Left kidney (tissue), 1 donor: ENCODE measurements at regions not wholly inside any gene's neighbourhood (a gene's known extent, or its start where the extent isn't known, plus 50 kb on each side); places are given as distances from the start of the nearest gene placed in this dataset.
"Not testable (repeated sequence)": the region's sequence is repeated elsewhere in the genome, so short reads cannot be mapped to it uniquely, and the experiment has no call there.

Source experiments
- DNase-seq: peaks from one replicate; pipeline ENCODE4 v3.0.0-alpha.2; 2013

DNA sequence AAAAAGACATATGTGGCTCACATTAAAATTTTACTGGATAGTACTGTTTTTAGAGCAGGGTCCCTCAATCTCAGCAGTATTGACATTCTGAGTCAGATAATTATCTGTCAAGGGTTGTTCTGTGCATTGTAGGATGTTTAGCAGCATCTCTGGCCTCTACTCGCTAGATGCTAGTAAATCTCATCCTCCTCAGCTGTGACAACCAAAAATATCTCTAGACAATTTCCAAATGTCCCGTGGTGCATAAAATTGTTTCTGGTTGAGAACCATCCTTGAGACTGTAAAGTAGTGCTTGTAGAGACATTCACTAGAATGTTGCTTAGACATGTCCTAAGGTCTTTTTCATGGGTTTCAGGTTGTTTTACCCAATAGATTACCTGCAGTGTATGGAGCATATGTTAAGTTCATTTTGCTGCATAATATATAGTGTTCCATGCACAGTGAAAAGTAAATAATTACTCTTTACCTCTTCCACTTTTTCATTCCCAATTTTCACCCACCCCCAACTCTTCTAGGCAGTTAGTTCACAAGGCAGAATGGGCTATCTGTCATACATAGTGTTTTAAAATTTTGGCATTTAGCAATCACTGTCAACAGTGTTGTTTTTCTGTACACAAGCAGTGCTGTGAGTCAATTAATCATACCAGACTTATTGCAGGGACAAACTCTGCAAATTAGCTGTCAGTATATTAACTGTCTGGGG, 200.2 kb upstream of the SLC38A2 start:
- no peak for DNase-seq

DNA sequence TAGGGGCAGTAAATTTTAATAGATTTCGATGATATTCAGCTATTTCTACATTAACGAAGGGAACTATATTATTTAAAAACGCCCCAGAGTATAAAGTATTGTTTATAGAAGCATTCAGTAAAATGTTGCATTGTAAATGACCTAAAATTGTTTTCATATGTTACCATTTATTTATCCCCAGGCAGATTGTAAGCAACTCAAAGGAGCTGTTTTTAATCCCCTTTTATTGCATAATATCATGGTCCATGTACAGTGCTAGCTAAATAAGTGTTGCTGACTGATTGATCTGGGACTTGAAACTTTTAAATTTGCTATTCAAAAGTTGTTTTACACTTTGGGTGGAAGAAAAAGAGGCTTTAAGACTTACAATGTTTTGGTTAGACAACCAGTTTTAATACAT, 199.0 kb upstream of the SLC38A2 start:
- no peak for DNase-seq

DNA sequence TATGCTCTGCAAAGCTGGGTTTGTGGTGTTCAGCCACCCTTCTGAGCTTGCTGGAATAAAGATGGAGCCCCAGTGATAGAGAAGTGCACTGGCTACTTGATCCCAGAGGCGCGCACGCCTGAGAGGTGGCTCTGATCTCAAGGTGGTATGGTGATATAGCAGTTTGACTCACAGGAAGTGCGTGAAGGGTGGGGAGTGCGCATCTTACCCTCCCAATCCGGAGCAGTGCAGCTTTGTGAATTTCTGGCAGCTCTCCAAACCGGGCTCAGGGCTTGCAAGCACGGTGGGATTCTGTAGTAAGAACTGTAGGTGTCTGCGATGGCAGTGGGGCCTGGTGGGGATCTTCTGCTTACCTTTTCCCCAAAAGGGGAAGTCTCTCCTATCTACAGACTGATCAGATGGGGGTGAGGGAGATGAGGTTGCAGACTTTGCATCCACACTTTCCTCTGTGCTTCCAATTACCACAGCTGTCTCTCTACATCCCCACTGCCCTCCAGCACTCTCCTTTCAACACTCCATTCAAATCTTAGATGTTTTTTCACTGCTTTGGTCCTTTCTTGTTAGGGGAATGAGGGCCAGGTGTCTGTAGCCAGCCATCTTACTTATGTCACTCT, 197.4 kb upstream of the SLC38A2 start:
- DNase-seq: no peak

DNA sequence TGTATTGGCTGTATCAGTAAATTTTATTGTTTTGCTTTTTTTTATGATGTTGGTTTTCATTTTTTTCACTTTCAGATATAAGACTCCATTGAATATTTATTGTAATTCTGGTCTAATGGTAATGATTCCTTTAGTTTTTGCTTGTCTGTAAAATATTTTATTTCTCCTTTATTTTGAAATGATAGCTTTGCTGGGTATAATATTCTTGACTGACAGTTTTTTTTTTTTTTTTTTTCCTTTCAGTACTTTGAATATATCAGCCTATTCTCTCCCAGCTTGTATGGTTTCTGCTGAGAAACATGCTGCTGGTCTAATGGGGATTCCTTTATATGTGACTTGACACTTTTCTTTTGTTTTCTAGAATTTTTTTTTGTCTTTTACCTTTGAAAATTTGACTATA, 195.1 kb upstream of the SLC38A2 start:
- no peak for DNase-seq

DNA sequence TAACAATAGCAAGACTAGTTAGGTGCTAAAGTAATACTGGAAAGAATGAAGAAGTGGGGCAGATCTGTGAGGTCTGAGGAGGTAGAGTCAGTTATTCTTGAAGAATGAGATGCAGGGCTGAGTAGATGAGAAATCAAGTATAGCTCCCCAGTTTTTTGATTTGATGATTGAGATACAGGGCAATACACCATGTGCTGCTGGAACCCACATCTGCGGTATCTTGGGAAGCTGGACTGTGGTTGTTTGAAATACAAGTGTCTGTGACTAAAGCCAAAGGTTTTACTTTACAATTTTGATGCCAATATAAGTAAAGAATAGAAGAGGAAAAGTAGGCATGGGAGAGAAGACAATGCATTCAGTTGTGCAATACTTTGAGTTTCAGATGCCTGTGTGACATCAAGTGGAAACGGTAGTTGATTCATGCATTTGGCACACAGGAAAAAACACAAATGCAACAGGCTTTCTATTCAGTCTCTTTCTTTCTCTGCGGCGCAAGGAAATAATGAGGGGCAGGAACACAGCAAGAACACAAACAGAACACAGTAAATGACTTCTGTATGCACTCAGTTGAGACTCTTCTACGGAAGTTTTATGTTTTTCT, 190.2 kb upstream of the SLC38A2 start:
- no peak for DNase-seq

DNA sequence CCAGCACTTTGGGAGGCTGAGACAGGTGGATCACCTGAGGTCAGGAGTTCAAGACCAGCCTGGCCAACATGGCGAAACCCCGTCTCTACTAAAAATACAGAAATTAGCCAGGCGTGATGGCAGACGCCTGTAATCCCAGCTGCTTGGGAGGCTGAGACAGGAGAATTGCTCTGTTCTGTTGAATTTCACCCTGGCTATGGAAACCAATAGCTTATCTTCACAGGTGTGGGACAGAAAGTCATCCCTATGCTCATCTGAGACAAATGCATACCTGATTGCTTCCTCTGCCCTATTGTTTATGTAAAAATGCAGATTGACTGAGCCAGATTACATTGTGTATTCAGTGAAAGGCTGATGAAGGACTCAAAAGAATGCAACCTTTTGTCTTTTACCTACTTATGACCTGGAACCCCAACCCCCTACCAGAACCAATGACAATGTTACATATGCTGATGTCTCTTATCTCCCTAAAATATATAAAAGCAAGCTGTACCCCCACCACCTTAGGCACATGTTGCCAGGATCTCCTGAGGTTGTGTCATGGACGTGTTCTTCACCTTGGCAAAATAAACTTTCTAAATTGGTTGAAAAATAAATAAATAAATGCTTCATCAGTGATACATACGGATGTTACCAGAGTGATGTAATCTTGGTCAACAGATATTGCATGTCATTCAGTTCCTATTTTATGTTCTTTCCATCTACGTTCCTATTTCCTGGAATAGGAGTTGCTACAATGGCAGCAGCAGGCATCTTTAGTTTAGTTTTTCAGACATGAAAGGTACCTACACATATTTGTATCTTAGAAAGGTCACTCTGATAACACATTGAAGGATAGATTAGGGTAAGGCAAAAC, 189.4 kb upstream of the SLC38A2 start:
- DNase-seq: not testable (repeated sequence)

DNA sequence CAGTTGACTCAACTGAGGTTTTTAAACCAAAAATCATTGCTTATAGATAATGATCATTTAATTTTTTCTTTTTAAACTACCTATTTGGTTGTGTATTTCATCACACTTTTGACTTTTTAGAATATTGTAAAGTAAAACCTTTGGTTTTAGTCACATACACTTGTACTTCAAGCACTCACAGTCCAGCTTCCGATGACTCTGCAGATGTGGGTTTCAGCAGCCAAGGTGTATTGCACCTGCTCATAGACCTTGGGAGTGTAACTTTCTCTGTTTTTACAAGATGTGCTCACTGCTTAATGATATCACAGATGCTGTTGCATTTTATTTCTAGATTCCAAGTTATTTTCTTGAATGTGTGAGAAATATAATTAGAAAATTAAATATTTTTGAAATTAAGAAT, 188.3 kb upstream of the SLC38A2 start:
- DNase-seq: no peak

DNA sequence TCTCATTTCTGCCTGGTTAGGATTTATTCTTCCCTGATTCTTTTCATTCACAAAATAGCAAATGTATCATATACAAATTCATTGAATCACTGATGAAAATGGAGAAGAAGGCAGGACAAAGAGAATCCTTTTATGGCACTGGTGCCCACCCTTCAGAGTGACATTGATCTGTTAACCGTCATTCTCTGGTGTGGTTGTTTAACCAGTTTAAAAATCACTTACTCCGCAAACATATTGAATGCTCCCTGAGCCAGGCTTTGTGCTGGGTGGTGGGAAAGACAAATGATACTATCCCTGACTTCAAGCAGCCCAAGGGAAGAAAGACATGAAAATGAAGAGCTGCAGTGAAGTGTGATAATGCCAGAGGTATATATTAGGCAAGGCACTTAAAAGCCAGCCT, 187.5 kb upstream of the SLC38A2 start:
- DNase-seq: no peak

DNA sequence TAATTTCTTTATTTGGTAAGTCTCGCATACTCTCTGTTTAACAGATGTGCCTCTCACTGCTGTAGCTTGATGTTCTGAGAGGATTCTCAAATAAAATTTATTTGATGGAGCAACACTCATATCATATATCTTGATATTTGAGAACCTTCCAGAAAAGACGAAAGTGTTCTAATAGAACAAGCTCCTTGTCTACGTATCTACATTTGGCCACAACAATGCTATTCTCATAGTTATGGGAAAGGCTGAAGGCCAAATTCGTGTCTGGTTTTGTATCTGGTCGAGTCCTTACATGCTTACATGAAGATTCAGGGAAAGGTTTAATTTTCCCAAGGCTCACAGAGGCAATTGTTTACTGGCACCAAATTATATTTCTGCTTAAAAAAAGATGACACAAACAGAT, 186.7 kb upstream of the SLC38A2 start:
- DNase-seq: no peak

DNA sequence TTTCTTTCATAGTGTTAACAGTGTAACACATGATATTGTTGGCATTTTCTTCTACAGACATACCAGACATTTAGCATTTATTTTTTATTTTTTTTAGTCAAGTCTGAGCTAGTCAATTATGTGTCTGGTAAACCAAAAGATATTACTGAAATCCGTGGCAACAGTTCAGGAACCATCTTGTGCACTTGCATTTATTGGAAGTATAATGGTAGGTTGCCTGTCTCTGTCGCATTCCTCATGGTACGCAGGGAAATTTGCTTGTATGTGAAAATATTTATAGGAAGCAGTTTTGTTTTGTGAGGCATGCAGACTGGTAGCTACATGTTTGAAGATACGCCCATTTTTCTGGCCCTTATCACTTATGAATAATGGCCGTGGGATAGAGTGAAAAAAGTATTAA, 186.1 kb upstream of the SLC38A2 start:
- DNase-seq: no peak

DNA sequence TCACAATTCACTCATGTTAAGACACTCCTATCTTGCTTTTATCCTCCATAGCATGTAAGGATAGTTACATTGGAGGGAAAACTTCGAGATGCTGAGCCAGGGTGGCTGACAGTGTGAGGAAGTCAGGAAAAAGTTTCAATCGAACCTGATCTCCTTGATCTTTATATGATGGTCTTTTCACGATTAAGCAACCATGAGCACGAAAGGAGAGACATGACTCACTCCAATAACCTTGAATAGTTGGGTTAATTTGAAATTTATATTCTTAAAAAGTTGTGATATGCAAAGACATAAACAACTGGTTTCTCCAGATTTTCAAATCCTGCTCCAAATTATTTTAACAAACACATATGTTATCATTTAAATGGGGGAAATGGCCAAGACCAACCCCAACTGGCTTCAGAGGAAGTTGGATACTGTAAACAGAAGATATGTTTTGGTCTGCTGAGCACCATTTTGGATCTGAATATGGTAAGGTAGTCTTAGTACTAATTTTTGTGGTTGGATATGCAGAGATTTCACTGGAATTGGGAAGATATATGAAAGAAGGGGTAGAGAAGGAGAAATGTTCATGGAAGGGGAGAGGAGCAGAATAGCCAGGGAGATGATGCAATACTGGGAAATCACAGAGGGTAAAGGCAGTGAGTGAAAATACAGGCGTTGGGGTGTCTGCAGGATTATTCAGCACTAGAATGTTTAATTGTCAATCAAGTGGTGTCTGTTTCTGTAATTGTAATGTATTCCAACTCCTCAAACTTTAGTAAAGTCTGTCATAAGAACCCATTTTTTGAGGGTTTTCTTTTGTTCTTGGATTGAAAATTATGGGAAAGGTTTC, 185.2 kb upstream of the SLC38A2 start:
- DNase-seq: no peak

DNA sequence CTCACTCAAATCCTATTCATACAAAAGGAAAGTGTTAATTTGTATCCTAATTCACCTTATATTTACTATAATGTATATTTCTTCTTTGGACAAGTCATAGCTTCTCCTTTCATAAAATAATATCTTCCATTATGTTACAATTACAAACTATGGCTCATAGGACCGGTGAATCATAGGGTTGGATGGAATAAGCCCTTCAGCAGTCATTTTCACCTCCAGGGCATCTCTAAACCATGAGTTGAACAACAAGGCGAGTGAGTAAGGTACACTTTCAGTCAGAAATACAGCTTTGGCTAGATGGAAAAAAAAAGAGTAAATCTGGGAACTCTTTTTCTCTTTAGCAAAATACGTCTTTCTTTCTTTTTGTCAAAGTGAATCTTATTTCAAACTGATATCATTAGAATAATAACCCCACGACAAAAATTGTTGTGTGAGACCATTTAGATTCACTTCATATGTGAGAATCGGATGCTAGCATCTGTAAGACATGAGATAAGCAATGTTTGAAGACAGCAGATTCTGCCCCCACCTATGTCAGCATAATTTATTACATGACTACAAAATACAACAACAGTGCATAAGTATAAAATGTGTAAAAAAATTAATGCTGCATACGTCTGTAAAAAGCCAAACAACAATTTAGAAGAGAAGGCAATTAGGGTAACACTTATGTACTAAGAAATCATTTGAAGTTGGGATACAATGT, 184.4 kb upstream of the SLC38A2 start:
- no peak for DNase-seq

DNA sequence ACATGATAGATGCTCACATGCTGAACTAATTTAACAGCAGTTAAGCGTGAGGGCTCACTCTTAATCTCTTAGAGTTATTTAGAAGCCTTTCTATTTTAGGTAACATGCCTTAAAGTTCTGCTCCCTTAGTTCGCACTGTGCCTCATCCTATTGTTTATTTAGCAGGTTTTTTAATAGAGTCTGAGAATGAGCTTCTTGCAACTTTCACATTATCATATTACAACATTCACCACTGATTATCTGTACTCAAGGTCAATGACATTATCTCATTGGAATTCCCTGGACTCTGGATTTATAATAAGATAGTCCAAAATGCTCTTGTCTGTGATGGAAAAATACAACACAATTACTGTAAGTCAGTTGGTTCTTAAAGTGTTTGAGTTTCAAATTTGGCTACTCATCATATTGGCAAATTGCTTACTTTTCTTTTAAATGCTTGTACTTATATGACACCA, 183.6 kb upstream of the SLC38A2 start:
- no peak for DNase-seq

DNA sequence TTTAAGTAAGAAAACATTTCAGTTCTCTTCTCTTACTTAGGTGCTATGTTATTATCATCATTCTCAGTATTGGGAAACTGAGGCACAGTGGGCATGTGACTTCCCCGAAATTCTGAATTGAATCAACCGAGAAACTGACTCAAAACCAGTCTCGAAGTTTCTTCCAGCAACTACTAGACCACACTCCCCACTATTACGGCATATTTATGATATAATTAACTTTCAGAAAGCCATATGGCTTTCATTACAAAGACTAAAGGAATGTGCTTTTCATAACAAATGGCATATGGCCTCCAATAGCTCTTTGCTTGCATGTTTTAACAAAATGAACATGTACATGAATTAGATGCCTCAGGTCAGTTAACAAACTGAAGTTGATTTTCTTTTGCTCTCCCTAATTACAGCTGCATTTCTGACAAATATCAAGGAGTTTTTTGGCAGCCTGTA, 182.9 kb upstream of the SLC38A2 start:
- no peak for DNase-seq

DNA sequence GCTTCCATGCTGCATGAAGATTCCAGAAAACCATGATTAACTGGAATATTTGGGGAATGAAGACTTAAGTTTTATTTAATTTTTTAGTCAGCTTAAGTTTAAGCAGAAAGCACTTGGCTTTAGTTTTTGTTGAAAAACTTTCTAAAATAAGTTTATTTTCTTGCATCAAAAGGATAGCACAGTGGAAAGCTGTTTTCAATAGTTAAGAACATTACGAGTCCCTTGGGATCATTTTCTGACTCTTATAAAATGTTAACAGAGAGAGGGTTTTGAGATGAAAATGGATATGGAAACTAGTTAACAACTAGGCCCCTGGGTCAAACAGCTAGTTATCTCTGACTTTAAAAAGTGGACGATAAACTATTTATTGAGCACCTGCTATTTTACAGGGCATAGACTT, 181.9 kb upstream of the SLC38A2 start:
- DNase-seq: no peak

DNA sequence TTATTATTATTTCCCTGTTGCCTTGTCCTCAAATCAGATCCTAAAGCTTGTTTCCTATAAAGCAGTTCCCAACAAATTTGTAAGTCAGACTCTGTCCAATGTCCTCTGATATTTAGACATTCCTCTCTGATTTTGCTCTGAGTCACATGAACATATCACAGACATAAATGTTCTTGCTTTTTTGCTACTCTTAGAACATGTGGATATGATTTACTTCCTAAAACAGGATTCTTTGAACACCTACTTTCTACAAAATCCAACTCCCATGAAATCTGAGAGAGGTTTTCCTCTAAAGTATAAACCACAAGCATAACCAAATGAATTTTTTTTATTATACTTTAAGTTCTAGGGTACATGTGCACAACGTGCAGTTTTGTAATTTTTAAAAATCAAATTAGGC, 181.3 kb upstream of the SLC38A2 start:
- no peak for DNase-seq

DNA sequence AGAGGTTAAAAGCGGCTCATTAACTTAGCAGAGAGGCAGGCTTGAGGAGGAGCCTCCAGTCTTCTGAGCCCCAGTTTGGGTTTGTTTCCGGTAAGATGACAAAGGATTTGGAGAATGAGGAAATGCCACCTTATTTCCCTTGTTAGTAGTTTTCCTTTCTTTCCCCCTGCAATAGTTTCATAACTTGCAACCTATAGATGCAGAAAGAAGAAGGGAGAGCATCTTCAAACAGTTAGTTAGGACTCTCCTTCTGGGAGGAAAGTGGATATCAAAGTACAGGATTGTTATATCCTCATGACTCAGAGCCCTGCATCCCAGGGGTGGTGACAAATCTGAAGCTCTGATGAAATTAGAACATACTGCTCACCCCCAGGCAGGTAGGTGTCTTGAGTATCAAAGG, 180.7 kb upstream of the SLC38A2 start:
- no peak for DNase-seq

DNA sequence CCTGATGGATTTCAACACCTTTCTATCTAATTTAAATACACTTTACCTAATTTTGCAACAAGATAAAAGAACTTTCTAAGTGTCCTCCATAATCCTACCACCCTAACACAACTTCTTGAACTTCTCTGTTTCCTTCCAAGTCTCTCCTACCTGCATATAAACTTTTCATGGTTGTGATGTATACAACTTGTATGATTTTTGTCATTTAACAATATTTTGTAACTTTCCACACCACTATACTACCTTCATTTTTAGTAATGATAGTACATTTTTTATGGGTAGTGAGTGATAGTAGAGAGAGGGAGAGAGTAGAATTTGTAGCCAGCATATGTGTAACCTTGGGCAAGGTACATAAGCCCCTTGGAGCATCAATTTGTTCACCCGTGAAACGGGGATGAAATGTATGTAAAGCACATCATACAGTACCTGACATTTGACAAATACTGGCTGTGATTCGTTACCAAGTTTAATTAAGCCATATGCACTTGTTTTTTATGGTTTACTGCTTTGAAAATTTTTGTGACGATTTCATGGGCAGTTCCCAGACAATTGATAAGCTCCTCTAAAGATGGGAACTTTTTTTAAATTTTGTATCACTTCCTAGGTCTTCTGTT, 177.8 kb upstream of the SLC38A2 start:
- DNase-seq: no peak

DNA sequence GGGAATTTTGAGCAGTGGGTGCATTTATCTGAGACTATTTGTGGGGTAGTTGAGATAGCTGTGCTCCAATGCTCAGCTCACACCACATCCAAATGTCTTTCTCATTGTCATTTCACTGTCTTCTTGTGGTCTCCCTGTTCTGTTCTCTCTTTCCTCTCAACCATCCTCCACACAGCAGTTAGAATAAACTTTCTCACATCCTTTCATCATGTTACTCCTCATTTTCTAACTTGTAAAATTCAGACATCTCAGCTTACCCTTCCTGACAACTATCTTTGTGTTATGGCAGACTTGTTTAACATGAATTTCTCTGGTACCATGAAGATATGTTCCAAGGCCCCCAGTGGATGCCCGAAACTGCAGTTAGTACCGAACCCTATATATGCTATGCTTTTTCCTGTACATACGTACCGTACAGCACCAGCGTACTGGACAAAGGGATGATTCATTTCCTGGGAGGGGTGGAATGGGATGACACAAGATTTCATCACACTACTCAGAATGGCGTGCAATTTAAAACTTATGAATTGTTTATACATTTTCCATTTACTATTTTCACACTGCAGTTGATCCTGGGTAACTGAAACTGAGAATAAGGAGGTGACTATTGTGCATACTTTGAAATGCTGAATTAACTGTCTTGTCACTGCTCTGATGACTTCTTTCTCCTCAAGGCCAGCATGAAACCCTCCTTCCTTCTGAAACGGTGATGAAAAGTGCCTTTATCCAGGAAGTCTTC, 177.1 kb upstream of the SLC38A2 start:
- DNase-seq: no peak

DNA sequence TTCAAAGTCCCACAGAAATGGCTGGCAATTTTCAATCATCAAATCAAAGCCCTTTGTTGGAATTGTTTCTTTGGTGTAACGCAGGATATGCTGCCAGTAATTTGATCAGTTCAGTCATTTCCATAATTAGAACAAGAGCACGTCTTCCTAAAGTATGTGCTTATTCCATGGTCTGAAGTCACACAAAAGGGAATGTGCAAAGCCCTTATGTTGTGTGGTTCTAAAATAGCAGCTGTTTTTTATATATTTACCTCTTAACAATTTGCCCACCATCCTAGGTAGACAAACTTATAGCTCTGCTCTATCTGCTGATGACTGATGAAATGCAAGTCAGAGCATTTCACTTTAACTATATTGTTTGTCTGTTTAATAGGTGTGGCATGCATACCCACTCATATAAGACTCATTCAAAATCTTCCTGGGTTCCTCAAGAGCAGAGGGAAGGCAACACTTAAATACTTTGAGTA, 176.1 kb upstream of the SLC38A2 start:
- no peak for DNase-seq
